Fibroblast of lung (primary cell): ENCODE measurements at regions not wholly inside any gene's neighbourhood (a gene's known extent, or its start where the extent isn't known, plus 50 kb on each side); places are given as distances from the start of the nearest gene placed in this dataset.

Experiments used
- DNase-seq, 2 donors: peaks; one replicate each; pipeline versions ENCODE4 v3.0.0 to v3.0.0-alpha.2; 2010; ENCODE audit warnings: low read depth in 2 of 2
- H2AFZ ChIP-seq: 2 replicates; pipeline ENCODE4 v1.5.1; 2012; ENCODE audit warnings: low read length, control low read depth, inconsistent platforms
- H3K27ac ChIP-seq: 2 replicates; pipeline ENCODE4 v1.5.1; 2011; ENCODE audit warnings: low read length, control low read depth; ENCODE audit not compliant: insufficient read depth
- H3K27me3 ChIP-seq: 2 replicates; pipeline ENCODE4 v1.5.1; 2011; ENCODE audit warnings: mild to moderate bottlenecking, low read length; ENCODE audit not compliant: control insufficient read depth, insufficient read depth
- H3K36me3 ChIP-seq: 2 replicates; pipeline ENCODE4 v1.5.1; 2011; ENCODE audit warnings: low read length; ENCODE audit not compliant: control insufficient read depth, insufficient read depth
- H3K4me1 ChIP-seq: 2 replicates; pipeline ENCODE4 v1.5.1; 2011; ENCODE audit warnings: low read length; ENCODE audit not compliant: control insufficient read depth, insufficient read depth; ENCODE audit errors: extremely low read depth
- H3K4me2 ChIP-seq: 2 replicates; pipeline ENCODE4 v1.5.1; 2011; ENCODE audit warnings: low read length, control low read depth; ENCODE audit not compliant: insufficient read depth; ENCODE audit errors: extremely low read depth
- H3K4me3 ChIP-seq, 4 experiments: fragments of 200-600 bp in 1 of 4; sonication (generic) in 1 of 4; replicated peaks in 1 of 4; 2 replicates each; pipeline ENCODE4 v1.5.1; 2011 to 2016; ENCODE audit warnings: low read length in 4 of 4, low read depth in 3 of 4, mild to moderate bottlenecking in 3 of 4, control low read depth in 2 of 4, inconsistent platforms in 1 of 4, mixed read lengths in 1 of 4; ENCODE audit not compliant: insufficient read depth in 1 of 4; ENCODE audit errors: control extremely low read depth in 1 of 4
- H3K79me2 ChIP-seq: 2 replicates; pipeline ENCODE4 v1.5.1; 2012; ENCODE audit warnings: mild to moderate bottlenecking, low read length, inconsistent platforms; ENCODE audit not compliant: control insufficient read depth, insufficient read depth
- H3K9ac ChIP-seq: 2 replicates; pipeline ENCODE4 v1.5.1; 2011; ENCODE audit warnings: mild to moderate bottlenecking, low read length, control low read depth; ENCODE audit not compliant: insufficient read depth
- H3K9me3 ChIP-seq: 2 replicates; pipeline ENCODE4 v1.5.1; 2012; ENCODE audit warnings: low read depth, low read length; ENCODE audit not compliant: control insufficient read depth, insufficient read depth
- H4K20me1 ChIP-seq: 2 replicates; pipeline ENCODE4 v1.5.1; 2011; ENCODE audit warnings: low read length; ENCODE audit not compliant: control insufficient read depth, insufficient read depth; ENCODE audit errors: extremely low read depth
- EZH2 ChIP-seq: IDR thresholded peaks from 2 replicates; pipeline ENCODE4 v1.5.1; 2012; ENCODE audit warnings: low read length, control low read depth, mild to moderate bottlenecking; ENCODE audit errors: missing control alignments
- TF ChIP-seq, protein P1 (sequence below), 2 donors: IDR thresholded peaks in 1 of 2; conservative IDR thresholded peaks in 1 of 2; 1 replicate in 1 of 2; 2 replicates in 1 of 2; pipeline ENCODE4 v1.5.1; 2011 to 2012; ENCODE audit warnings: low read length in 2 of 2, control low read depth in 1 of 2, inconsistent platforms in 1 of 2, low read depth in 1 of 2, mild to moderate bottlenecking in 1 of 2

DNA sequence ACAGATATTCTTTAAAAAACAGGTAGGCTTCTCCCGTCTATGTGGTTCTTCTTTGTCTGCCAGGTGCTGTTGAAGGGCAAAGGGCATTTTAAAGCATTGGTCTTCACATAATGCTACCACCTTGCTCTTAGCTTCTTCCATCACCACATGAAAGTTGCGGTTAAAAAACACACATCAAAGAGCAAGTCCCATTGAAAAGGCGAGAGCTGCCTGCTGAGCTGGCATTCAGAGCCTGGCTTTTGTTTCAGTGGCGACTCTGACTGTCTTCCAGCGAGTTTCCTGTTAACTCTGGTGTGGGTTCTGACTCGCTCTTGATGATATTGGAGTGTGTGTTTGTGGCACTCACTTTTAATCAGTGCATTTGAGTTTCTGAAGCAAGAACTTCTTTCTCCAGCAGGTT, 624.9 kb upstream of the FANCL start:
- TF ChIP-seq, protein P1, sequence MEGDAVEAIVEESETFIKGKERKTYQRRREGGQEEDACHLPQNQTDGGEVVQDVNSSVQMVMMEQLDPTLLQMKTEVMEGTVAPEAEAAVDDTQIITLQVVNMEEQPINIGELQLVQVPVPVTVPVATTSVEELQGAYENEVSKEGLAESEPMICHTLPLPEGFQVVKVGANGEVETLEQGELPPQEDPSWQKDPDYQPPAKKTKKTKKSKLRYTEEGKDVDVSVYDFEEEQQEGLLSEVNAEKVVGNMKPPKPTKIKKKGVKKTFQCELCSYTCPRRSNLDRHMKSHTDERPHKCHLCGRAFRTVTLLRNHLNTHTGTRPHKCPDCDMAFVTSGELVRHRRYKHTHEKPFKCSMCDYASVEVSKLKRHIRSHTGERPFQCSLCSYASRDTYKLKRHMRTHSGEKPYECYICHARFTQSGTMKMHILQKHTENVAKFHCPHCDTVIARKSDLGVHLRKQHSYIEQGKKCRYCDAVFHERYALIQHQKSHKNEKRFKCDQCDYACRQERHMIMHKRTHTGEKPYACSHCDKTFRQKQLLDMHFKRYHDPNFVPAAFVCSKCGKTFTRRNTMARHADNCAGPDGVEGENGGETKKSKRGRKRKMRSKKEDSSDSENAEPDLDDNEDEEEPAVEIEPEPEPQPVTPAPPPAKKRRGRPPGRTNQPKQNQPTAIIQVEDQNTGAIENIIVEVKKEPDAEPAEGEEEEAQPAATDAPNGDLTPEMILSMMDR (conservative IDR thresholded peaks at IDR 0.05 in 1 of 2, IDR thresholded peaks at IDR 0.05 in 1 of 2; ENCODE audit: low read depth in 1 of 2, low read length in 2 of 2), result no peak
- TF ChIP-seq EZH2, result no peak
- no peaks in the 10 kb centered on the region for H4K20me1 ChIP-seq
- H3K4me1 ChIP-seq, result no peaks in the 10 kb centered on the region
- no peak overlapping the region for H3K4me2 ChIP-seq
- no peaks in the 10 kb centered on the region for H3K27me3 ChIP-seq
- no peak overlapping the region for H2AFZ ChIP-seq
- no peak overlapping the region for H3K9ac ChIP-seq
- no peak overlapping the region for H3K4me3 ChIP-seq
- H3K27ac ChIP-seq, result no peak overlapping the region
- no peak for DNase-seq
- H3K36me3 ChIP-seq, result no peaks in the 10 kb centered on the region
- H3K79me2 ChIP-seq, result no peaks in the 10 kb centered on the region
- no peaks in the 10 kb centered on the region for H3K9me3 ChIP-seq

DNA sequence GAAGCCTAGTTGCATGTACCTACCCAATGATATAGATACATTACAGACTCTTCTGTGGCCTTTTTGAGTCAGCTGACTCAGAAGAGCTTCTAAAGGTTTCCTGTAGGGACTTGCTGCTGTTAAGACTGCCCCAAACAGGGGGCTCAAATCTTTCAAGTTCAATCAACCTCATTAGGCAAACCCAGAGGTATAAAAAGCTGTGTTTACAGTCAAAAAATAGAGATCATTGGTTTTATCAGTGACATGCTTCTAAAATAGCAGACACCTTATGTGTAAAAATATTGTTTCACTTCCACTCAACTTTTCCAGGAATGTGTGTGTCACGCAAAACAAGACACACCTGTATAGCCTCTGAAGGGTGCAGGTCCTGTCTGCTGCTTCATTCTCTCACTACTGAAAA, 624.3 kb upstream of the FANCL start:
- Histone ChIP-seq H3K9ac (no peak overlapping the region), H4K20me1 (no peaks in the 10 kb centered on the region), H3K4me1 (no peaks in the 10 kb centered on the region), H3K36me3 (no peaks in the 10 kb centered on the region), H3K4me3 (no peak overlapping the region), H3K79me2 (no peaks in the 10 kb centered on the region), H3K27me3 (no peaks in the 10 kb centered on the region), H3K9me3 (no peaks in the 10 kb centered on the region), H3K4me2 (no peak overlapping the region), H2AFZ (no peak overlapping the region), H3K27ac (no peak overlapping the region)
- TF ChIP-seq, protein P1 (conservative IDR thresholded peaks at IDR 0.05 in 1 of 2, IDR thresholded peaks at IDR 0.05 in 1 of 2; ENCODE audit: low read depth in 1 of 2, low read length in 2 of 2), result no peak
- no peak for TF ChIP-seq EZH2
- no peak for DNase-seq

DNA sequence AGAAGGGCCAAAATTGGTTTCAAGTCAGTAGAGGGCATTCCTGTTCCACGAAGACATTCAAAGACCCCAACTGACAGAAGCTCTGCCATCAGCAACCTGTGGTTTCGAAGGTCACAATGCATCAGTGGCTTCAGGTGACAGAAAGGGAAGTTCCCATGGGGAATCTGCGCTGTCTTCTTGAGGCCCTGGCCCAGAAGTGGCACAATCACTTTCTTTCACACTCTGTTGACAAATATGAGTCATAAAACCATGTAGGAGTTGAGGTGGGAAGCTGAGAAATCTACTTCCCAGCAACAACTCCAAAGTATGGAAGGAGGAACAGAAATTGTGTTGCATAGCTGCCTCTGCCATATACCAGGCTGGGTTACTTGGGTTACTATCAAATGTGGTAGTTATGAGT, 621.1 kb upstream of the FANCL start:
- H3K9ac ChIP-seq, result no peak overlapping the region
- no peak overlapping the region for H3K4me2 ChIP-seq
- H3K4me1 ChIP-seq, result no peaks in the 10 kb centered on the region
- TF ChIP-seq, protein P1 (conservative IDR thresholded peaks at IDR 0.05 in 1 of 2, IDR thresholded peaks at IDR 0.05 in 1 of 2; ENCODE audit: low read depth in 1 of 2, low read length in 2 of 2), result no peak
- TF ChIP-seq EZH2, result no peak
- no peak overlapping the region for H3K27ac ChIP-seq
- no peak overlapping the region for H3K4me3 ChIP-seq
- H4K20me1 ChIP-seq, result no peaks in the 10 kb centered on the region
- no peaks in the 10 kb centered on the region for H3K36me3 ChIP-seq
- no peak for DNase-seq
- H3K79me2 ChIP-seq, result no peaks in the 10 kb centered on the region
- H3K27me3 ChIP-seq, result no peaks in the 10 kb centered on the region
- no peaks in the 10 kb centered on the region for H3K9me3 ChIP-seq
- no peak overlapping the region for H2AFZ ChIP-seq
